Astrocyte of the spinal cord (primary cell): ENCODE measurements at regions not wholly inside any gene's neighbourhood (a gene's known extent, or its start where the extent isn't known, plus 50 kb on each side); places are given as distances from the start of the nearest gene placed in this dataset.
"Not testable (repeated sequence)": the region's sequence is repeated elsewhere in the genome, so short reads cannot be mapped to it uniquely, and the experiment has no call there.

ENCODE experiments used
- DNase-seq: peaks from one replicate; pipeline ENCODE4 v3.0.0; 2011; ENCODE audit warnings: low read depth, low spot score
- H3K4me3 ChIP-seq: 2 replicates; pipeline ENCODE4 v1.5.1; 2011; ENCODE audit warnings: low read depth, mild to moderate bottlenecking, low read length, moderate library complexity
- in situ Hi-C: cut with HindIII; loops from 2 replicates; pipeline ENCODE4 v1.10.0; 2017; ENCODE audit warnings: low sequenced_read_pairs
- TF ChIP-seq, protein P1 (sequence below): IDR thresholded peaks from 2 replicates; pipeline ENCODE4 v1.5.1; 2012; ENCODE audit warnings: low read depth, mild to moderate bottlenecking, low read length, inconsistent platforms

DNA sequence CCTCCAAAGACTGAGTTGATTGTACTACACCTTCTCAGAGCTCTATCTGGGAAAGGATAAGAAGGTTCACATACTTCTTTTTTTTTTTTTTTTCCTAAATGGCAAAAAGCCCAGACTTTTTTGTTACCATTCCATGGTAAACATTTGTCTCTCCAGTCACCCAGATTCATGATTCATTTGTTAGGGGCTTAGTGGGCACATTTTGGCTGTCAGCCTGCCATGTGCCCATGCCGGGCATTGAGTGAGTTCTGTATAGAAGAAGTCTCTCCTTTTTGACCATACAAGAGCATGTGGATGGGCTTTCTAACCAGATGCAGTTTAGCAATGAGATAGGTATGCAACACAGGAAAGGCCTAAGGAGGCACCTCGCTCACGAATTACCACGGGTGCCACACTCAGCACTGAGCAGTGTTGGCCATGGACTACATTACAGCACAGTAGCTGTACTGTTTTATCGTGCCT is 447.5 kb upstream of the HSF2 start:
- TF ChIP-seq, protein P1, sequence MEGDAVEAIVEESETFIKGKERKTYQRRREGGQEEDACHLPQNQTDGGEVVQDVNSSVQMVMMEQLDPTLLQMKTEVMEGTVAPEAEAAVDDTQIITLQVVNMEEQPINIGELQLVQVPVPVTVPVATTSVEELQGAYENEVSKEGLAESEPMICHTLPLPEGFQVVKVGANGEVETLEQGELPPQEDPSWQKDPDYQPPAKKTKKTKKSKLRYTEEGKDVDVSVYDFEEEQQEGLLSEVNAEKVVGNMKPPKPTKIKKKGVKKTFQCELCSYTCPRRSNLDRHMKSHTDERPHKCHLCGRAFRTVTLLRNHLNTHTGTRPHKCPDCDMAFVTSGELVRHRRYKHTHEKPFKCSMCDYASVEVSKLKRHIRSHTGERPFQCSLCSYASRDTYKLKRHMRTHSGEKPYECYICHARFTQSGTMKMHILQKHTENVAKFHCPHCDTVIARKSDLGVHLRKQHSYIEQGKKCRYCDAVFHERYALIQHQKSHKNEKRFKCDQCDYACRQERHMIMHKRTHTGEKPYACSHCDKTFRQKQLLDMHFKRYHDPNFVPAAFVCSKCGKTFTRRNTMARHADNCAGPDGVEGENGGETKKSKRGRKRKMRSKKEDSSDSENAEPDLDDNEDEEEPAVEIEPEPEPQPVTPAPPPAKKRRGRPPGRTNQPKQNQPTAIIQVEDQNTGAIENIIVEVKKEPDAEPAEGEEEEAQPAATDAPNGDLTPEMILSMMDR = no peak
- no peak overlapping the region for H3K4me3 ChIP-seq
- DNase-seq = peak; percentile 87
- in situ Hi-C loops = no loop called here

DNA sequence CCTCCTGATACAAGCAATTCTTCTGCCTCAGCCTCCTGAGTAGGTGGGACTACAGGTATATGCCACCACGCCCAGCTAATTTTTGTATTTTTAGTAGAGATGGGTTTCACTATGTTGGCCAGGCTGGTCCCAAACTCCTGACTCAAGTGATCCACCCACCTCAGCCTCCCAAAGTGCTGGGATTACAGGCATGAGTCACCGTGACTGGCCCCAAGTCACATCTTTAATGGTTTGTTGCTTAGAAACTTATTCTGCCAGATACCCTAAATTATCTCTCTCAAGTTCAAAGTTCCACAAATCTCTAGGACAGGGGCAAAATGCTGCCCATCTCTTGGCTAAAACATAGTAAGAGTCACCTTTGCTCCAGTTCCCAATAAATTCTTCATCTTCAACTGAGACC is 444.1 kb upstream of the HSF2 start:
- in situ Hi-C loops, DNase-seq: not testable (repeated sequence)

DNA sequence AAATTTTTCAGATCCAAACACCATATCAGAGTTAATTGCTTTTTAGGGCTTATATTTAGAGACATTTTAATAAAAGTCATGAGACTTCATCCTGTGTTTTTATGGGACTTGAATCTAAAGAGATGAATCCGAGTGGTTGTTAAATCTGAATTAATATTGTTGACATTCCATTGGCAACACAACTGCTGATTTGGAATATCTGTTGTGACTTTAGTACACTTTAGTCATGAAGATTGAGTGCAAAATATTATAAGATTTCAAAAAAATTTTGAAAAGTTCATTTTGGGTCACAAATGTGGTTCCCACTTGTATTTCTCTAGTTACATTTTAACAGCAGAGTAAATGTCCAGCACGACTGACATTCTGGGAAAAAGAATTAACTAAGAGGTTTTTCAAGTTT is 442.7 kb upstream of the HSF2 start:
- H3K4me3 ChIP-seq = no peak overlapping the region
- TF ChIP-seq, protein P1 = no peak
- no peak for DNase-seq
- in situ Hi-C loops = no loop called here

More for the DNA sequence above, 444.1 kb upstream of the HSF2 start:
- not testable (repeated sequence) for H3K4me3 ChIP-seq

DNA sequence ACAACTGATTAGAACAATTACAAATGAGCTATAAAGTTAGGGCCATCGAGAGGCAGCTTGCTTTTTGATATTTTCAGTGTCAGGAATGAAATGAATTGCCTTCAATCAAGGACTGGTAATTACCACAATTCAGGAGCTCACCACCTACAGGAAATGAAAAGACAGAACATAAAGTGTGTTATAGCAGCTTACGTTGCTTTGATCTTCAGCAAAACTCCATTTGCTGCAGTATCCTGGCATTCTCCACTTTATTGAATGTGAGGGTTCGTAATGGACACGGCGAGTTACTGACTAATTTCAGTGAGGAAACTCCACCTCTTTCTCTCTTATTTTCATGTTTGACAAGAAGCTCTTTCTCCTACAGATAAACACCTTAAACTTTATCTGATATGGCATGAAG is 440.0 kb upstream of the HSF2 start:
- no peak overlapping the region for H3K4me3 ChIP-seq
- DNase-seq = no peak
- TF ChIP-seq, protein P1 = no peak
- in situ Hi-C loops = no loop called here

DNA sequence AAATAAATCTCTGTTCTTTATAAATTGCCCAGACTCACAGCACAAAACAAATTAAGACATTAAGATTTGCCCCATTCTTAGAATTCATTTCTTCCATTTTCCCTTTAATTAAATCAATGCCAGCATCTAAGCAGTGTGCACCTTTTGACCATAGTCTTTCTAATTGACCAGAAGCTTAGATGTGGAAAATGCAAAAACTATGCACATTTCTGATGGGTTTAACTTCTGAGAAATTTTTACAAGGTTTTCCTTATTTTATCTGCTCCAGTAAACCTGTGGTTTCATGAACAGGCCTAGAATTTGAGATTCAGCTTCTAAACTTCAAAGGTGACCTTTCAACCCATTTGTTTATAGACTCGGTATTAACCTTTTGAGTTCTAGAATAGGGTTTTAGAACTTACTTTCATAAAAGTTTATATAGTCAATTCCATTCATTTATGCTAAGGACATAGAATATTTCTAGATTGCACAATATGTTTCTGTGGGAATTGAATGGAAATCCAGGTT is 437.8 kb upstream of the HSF2 start:
- in situ Hi-C loops = no loop called here
- H3K4me3 ChIP-seq = no peak overlapping the region
- DNase-seq = no peak
- TF ChIP-seq, protein P1 = no peak

DNA sequence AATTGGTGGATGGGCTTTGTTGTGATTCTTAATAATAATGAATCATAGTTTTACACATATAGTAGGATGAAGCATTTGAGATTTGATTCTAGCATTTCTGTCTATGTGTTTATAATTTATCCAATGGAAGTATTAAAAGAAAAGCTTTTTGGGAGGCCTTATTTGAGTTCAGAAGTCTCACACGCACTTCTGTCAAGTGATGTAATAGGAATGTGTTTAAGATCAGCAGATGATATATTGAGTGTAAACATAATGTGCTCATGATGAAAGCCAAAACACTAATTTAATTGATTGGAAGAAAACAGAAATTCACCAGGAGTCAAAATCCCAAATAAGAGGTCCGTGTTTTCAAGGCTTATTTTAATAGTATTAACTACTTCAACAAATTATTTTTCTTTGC is 435.6 kb upstream of the HSF2 start:
- no peak for DNase-seq
- no peak overlapping the region for H3K4me3 ChIP-seq
- in situ Hi-C loops = no loop called here
- TF ChIP-seq, protein P1 = no peak

DNA sequence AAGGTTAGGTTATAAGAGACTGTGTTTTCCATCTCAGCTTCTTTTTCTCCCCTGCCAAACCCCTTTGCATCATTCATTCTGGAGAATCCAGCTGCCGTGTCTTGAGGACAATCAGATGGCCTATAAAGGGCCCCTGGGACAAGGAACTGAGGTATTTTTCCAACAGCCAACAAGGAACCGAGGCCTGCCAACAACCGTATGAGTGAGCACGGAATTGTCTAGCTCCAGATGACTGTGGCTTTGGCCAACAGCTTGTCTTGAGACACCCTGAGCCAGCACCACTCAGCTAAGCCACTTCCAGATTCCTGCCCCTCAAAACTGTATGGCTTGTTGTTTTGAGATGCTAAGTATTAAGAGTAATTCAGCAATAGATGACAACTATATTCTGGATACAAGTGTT is 433.7 kb upstream of the HSF2 start:
- TF ChIP-seq, protein P1 = no peak
- H3K4me3 ChIP-seq = no peak overlapping the region
- no peak for DNase-seq
- in situ Hi-C loops = no loop called here
